ENCODE measurements at regions not wholly inside any gene's neighbourhood (a gene's known extent, or its start where the extent isn't known, plus 50 kb on each side); places are given as distances from the start of the nearest gene placed in this dataset.

- DNase-seq: no peak
These were observed 629.1 kb downstream of the BCL11A start for GRCh38 chr2:59924346-59924745.

GRCh38 chr2:59922450-59922849 is 631.0 kb downstream of the BCL11A start:
- DNase-seq: no peak

GRCh38 chr2:59921743-59922142 is 631.7 kb downstream of the BCL11A start:
- DNase-seq: no peak

DNA sequence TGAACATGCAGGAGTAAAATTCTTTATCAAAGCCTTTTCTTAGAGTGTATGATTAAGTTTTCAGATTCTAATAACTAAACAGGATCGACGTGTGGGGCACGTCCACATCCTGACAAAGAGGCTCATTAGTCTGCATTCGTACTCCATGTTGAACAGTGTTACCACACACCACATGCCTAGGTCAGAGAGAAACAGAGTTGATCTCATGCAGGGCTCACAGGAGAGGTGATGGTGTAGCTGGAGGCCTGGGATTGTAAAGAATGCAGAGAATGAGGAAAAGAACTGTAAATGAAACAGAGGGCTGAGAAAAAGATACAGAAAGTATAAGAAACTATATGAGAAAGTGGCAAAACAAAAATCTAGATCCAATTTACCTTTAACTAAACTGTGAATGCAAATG is 632.5 kb downstream of the BCL11A start:
- DNase-seq: no peak

DNA sequence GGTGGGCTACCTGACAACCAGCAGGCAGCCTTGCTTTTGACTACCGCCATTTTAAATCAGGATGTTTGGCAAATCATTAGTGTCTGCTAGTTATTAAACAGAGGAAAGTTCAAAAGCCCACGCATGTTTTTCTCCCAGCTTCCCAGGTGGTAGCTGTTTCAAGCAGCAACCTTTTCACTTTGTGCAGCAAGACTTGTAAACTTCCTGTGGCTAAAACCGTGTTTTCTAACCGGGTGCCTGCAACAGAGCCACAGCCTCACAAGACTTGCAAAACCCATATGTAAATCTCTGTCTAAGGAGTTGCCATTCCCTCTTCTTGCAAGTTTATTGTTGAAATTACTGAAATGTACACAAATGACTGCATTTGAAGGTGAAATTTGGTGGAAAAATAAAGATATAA is 633.1 kb downstream of the BCL11A start:
- DNase-seq: no peak

DNA sequence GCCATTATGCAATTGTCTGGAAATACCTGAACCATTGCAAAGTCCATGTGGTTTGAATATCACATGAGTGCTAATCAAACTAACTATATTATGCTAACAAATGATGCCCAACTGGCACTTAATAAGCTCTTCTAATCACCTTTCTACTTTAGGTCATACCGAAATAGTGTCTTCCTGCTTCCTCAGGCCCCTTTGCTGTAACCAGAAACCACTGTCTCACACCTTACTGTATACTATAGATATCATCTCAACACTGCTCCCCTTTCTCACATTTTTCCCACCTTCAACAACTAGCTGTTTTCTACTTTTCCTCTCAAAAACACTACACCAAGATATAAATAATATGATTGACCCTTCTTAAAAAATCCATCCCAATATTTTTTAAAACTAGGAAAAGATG is 633.9 kb downstream of the BCL11A start:
- no peak for DNase-seq

- no peak for DNase-seq
These were observed 641.4 kb downstream of the BCL11A start for GRCh38 chr2:59912042-59912441.

DNA sequence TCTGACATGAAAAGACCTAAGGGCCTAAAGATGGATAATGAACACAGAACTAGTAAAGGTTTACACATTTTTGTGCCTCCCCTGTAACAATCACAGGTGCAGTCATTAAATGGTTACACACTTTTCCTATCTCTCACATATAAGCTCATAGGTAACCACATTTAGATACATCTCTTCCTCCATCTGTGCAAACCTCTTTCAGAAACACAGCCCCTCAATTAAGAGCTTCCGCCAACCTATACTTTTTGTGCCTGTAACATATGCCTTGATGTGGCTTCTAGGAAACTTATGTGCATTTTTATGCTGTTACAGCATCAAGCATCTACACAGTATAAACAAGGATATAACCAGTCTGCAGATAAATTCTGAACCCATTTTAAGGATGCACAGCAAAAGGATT is 643.3 kb downstream of the BCL11A start:
- no peak for DNase-seq

DNA sequence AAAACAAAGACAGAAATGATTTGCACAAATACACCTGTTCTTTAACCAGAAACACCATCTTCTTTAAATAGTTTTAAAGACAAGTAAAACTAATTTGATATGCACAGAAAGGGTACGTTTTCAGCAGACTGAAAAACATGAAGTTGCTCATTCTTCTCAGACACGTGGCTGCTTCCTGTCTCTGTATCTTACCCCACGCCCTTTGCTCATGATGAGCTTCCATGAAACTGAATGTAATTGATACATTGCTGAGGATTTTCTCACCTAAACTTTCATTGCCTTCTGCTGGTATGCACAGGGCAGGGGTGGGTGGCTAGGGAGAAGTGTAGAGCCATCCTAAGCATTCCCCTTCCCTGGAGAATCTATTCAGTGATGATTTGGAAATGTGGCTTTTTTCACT is 644.3 kb downstream of the BCL11A start:
- DNase-seq: no peak

DNA sequence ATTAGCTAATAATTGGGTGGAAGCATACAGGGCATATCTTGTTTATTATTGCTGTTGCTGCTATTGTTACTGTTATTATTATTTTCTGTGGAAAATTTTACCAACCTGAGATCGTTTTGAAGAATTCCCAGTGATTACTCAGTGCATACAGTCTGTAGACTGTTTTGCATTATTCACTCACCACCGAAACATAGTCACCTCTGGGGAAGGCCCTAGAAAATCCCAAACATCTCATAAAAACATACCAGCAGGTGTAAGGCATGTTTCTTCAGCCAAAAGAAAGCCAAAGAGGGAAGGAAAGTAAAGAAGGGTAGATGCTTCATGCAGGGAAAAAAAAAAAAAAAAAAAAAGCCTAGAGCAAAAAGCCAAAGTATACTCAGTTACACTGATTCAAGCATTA is 647.7 kb downstream of the BCL11A start:
- DNase-seq: no peak

- no peak for DNase-seq
These were observed 649.4 kb downstream of the BCL11A start for GRCh38 chr2:59903994-59904544.

DNA sequence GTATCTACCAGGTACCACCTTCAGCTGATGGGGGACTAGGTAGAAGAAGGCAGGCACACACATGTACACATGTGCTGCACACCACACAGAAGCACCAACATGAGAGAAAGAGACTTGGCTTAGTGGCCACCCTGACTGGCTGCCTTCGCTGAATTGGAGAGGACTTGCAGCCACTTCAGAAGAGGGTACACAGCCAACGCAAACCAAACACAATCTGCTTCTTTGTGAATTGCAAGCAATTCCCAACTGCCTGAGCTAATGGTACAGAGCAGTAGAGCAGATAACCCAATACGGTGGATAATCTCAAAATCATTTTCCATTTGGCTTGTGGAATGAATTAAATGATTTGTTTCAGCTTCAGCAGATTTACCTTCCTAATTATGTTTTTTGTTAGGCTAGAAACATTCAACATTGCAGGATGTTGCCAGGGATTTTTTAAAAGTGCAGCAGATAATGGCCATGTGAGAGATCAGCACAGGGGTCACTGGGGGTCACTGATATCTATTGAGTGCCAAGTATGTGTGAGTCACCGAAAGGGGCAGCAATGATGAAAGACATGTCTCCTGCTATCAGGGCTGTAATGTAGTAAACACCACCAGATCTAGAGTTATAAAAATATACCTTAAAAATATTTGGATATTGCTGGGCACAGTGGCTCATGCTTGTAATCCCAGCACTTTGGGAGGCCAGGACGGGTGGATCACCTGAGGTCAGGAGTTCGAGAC is 652.6 kb downstream of the BCL11A start:
- no peak for DNase-seq

GRCh38 chr2:59899692-59900091 is 653.8 kb downstream of the BCL11A start:
- DNase-seq: no peak

- DNase-seq: no peak
These were observed 656.8 kb downstream of the BCL11A start for GRCh38 chr2:59896499-59897245.

DNA sequence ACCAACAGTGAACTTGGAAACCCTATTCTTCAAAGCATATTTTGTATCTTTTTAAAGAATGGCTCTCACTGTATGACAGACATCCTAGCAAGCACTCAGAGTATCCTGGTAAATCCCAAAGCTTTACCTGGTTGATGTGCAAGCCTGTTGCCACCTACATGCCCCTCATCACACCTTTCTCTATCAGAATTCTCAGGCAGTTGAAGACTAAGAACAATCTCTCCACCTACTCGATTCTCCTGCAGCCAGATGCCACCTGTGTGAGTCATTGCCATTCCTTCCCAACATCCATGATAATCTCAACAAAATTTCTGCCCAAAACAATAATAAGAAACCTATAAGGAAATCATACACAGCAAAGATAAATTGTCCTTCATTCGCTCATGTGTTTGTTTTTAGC is 659.8 kb downstream of the BCL11A start:
- DNase-seq: no peak

- DNase-seq: no peak
These were observed 661.1 kb downstream of the BCL11A start for GRCh38 chr2:59892398-59892797.

DNA sequence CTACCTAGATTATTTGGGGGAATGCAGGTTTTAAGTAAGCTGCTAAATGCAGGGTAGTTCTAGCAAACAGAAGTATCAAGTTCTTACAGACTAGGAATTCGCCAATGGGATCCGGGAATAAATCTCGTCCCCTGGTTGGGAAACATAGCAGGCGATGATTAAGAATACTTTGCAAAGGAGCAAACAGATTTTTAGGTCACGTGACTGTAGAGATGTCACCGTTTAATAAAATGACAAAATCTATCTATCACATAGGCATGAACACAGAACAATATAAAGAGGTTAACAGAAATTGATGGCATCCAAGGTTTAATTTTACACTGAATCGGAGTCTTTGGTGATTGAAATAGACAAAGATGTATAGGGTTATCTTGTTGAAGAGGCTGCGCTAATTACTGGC is 664.1 kb downstream of the BCL11A start:
- no peak for DNase-seq

DNA sequence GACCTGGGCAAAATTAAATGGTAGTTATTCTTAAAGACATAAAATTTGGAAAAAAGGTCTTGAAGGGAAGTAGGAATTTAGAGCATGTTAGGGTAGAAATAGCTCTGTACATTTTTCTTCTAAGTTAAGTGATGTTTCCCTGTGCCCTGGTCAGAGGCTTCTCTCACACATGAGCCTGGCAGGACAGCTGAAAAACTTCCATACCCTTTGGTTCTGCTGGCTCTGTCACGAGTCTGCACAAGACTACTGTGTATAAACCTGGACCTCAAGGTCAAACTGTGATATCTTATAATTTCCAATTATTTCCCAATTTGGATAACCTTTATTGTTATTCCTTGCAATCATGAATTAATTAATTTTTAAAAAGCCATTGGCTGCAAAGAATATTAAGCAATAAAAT is 664.7 kb downstream of the BCL11A start:
- no peak for DNase-seq

DNA sequence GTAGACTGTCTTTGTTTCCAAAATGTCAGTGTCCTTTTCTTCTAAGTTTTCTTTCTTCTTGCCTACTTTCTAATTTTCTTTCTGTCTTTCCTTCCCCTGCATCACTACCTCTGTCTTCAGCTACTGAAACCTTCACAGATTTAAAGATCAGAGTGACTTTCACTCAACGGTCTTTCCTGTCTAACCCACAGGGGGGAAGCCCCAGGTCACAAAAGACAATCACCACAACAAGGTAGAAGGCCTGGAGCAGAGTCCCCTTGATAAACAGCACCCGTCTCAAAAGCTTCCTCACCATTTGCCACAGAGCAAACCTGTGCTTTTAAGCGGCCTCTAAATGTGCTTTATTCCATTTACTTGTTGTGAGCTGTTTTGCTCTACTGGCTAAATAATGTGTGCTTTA is 665.4 kb downstream of the BCL11A start:
- no peak for DNase-seq

DNA sequence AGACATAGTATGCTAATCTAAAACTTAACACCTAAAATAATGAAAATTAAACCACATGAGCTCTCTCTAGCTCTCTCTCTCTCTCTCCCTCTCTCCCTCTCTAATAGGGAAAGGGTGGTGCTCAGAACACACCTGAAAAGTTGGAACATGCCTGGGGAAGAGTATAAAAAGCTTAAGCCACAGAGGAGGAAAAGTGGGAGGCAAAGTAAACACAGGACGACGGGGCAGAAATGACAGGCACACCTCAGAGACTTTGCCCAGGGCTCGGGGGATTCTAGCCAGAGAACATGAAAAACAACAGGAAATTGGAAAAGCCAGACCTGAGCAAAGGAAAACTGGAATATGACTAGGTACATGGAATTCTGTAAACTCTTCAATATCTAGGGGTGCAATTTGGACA is 666.1 kb downstream of the BCL11A start:
- DNase-seq: no peak

DNA sequence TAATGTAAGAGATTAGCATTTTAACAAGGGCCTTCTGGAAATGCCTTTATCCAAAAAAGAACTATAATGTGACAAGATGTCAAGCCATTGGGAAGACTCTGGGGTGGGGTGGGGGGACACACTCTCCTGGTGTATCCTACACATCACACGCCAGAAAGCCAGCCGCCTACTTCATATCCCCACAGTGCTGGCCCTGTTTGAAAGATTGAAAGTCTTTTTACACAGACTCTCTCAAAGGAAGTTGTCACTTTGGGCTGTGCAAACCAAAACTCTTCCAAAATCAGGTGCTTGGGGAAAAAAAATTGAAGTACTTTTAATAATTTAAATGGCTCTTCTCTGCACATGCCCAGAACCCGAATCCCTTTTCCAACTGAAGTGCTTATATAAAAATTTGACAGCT is 666.7 kb downstream of the BCL11A start:
- no peak for DNase-seq

DNA sequence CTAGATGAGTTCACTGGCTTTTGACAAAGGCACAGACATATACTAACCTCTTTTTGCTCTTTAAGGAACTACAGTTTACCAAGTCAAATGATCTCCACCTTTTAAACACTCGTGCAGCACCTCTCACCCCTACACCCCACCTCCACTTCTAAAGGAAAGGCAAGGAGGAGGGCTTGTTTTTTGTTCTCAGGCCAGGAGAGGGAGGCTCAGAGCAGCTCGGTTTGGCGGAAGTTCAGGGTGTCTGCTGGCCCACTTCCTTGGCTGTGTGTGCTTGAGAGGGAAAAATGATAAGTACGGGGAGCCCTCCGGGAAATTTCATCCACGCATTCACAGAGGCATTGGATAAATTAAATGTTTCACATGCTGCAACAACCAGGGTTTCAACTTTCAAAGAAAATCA is 667.9 kb downstream of the BCL11A start:
- DNase-seq: no peak

GRCh38 chr2:59884166-59884565 is 669.3 kb downstream of the BCL11A start:
- no peak for DNase-seq
